GM12892 (cell line): ENCODE measurements at regions not wholly inside any gene's neighbourhood (a gene's known extent, or its start where the extent isn't known, plus 50 kb on each side); places are given as distances from the start of the nearest gene placed in this dataset.

Experiments
- POLR2A ChIP-seq: IDR thresholded peaks from 2 replicates; pipeline ENCODE4 v1.6.1; 2011; ENCODE audit warnings: low read depth, low read length, control low read depth
- POLR2AphosphoS5 ChIP-seq: IDR thresholded peaks from 2 replicates; pipeline ENCODE4 v1.6.1; 2011; ENCODE audit warnings: low read depth, low read length, control low read depth

- TF ChIP-seq POLR2AphosphoS5: no peak
- TF ChIP-seq POLR2A: no peak
Observed at GRCh38 chr4:155478336-155478835, 101.6 kb upstream of the MAP9 start.
